ENCODE measurements at regions not wholly inside any gene's neighbourhood (a gene's known extent, or its start where the extent isn't known, plus 50 kb on each side); places are given as distances from the start of the nearest gene placed in this dataset.

DNA sequence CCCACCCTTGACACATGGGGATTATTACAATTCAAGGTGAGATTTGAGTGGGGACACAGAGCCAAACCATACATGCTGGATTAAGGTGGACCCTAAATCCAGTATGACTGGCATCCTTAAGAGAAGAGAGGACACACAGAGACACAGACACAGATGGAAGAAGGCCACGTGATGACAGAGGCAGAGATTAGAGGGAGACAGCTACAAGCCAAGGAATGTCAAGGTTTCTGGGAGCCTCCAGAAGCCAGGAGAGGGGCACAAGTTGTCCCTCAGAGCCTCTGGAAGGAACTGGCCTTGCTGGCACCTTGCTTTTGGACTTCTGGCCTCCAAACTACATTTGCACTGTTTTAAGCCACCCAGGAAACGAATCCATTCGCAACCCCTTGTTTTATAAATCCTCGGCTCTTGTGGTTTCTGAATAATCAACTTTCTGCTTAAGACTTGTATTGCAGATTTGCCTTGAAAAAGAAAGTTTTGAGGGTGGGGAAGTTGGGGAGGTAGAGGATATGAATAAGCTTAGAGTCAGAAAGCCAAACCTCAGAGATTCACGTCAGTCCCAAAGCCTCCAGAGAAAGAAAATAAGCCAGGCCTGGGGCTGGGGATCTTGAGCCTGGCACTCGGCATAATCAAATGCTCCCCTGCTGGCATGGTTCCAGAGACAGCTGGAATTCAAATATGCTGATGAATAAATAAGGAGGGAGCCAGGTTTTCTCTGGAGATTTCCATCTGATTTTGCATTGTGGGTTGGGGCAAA, 224.2 kb upstream of the PWP1 start:
- TF ChIP-seq, protein P1, sequence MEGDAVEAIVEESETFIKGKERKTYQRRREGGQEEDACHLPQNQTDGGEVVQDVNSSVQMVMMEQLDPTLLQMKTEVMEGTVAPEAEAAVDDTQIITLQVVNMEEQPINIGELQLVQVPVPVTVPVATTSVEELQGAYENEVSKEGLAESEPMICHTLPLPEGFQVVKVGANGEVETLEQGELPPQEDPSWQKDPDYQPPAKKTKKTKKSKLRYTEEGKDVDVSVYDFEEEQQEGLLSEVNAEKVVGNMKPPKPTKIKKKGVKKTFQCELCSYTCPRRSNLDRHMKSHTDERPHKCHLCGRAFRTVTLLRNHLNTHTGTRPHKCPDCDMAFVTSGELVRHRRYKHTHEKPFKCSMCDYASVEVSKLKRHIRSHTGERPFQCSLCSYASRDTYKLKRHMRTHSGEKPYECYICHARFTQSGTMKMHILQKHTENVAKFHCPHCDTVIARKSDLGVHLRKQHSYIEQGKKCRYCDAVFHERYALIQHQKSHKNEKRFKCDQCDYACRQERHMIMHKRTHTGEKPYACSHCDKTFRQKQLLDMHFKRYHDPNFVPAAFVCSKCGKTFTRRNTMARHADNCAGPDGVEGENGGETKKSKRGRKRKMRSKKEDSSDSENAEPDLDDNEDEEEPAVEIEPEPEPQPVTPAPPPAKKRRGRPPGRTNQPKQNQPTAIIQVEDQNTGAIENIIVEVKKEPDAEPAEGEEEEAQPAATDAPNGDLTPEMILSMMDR (IDR thresholded peaks at IDR 0.05), result no peak
- H3K4me3 ChIP-seq, result no peak overlapping the region
- no peak overlapping the region for H3K27ac ChIP-seq
- H3K4me1 ChIP-seq, result no peaks in the 10 kb centered on the region
- H3K9me3 ChIP-seq, result no peaks in the 10 kb centered on the region
- H3K36me3 ChIP-seq, result no peaks in the 10 kb centered on the region
- no peaks in the 10 kb centered on the region for H3K27me3 ChIP-seq
- intact Hi-C loops (cut with DNase I), result no loop called here
- no peak for DNase-seq
- no peak overlapping the region for H3K9ac ChIP-seq (ENCODE audit: low read depth in 2 of 2, low read length in 2 of 2)

DNA sequence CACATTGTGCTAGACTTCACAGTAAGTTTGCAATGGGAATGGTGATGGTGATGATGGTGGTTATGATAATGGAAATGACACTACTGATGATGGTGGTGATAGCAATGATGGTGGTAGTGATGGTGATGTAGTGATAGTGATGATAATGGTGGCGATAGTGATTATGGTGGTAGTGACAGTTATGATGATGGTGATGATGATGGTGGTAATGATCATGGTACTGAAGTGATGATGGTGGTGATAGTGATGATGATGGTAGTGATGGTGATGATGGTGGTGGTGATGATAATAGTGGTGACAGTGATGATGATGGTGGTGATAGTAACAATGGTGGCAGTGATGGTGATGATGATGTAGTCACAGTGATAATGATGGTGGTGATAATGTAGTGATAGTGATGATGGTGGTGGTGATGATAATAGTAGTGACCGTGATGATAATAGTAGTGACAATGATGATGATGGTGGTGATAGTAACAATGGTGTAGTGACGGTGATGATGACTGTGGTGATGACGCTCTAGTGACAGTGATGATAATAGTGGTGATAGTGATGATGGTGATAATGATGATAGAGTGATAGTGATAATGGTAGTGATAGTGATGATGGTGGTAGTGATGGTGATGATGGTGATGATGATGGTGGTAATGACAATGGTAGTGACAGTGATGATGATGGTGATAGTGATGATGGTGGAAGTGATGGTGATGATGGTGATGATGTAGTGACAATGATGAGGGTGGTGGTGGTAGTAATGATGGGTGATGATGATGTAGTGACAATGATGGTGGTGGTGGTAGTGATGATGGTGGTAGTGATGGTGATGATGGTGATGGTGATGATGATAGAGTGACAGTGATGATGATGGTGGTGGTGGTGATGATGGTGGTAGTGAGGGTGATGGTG, 222.9 kb upstream of the PWP1 start:
- H3K4me3 ChIP-seq, result no peak overlapping the region
- TF ChIP-seq, protein P1 (IDR thresholded peaks at IDR 0.05), result no peak
- intact Hi-C loops (cut with DNase I), result no loop called here
- no peak for DNase-seq
- H3K9me3 ChIP-seq, result no peaks in the 10 kb centered on the region
- H3K9ac ChIP-seq (ENCODE audit: low read depth in 2 of 2, low read length in 2 of 2), result no peak overlapping the region
- H3K27ac ChIP-seq, result no peak overlapping the region
- no peaks in the 10 kb centered on the region for H3K27me3 ChIP-seq
- no peaks in the 10 kb centered on the region for H3K4me1 ChIP-seq
- H3K36me3 ChIP-seq, result no peaks in the 10 kb centered on the region

DNA sequence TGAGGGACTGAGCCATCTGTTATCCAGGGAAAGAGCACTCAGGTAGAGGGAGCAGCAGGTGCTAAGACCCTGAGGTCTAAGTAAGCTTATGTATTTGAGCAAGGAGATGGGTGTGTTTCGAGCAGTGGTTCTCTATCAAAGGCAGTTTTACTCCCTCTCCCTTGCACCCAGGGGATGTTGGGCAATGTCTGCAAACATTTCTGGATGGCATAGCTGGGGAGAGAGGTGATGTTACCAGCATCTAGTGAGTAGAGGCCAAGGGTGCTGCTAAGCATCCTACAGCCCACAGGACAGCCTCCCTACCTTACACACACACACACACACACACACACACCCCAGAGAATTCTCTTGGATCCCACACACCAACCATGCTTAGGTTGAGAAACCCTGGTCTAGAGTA, 221.0 kb upstream of the PWP1 start:
- Histone ChIP-seq H3K9ac (ENCODE audit: low read depth in 2 of 2, low read length in 2 of 2) (no peak overlapping the region), H3K27ac (no peak overlapping the region), H3K36me3 (no peaks in the 10 kb centered on the region), H3K9me3 (no peaks in the 10 kb centered on the region), H3K4me3 (no peak overlapping the region), H3K27me3 (no peaks in the 10 kb centered on the region), H3K4me1 (no peaks in the 10 kb centered on the region)
- TF ChIP-seq, protein P1 (IDR thresholded peaks at IDR 0.05), result no peak
- no peak for DNase-seq
- intact Hi-C loops (cut with DNase I), result no loop called here

DNA sequence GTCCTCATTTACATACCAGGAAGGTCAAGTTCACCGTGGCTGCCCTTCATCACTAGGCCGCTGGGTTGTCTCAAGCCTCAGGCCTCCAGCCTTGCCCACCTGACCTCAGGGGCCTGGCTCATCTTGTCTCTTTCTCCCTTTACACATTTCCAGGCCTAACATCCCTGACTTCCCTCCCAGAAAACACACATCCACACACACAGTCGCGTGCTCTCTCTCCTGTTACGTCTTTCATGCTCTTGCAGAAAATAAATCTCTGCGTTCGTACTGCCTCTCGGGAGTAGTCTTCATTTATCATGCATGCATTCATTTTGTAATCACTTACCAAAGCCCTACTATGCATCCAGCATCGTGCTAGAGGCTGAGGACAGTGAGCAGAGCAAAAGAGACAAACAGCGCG, 220.0 kb upstream of the PWP1 start:
- Histone ChIP-seq H3K27ac (no peak overlapping the region), H3K36me3 (no peaks in the 10 kb centered on the region), H3K4me1 (no peaks in the 10 kb centered on the region), H3K4me3 (no peak overlapping the region), H3K9ac (ENCODE audit: low read depth in 2 of 2, low read length in 2 of 2) (no peak overlapping the region), H3K27me3 (no peaks in the 10 kb centered on the region), H3K9me3 (no peaks in the 10 kb centered on the region)
- TF ChIP-seq, protein P1 (IDR thresholded peaks at IDR 0.05), result no peak
- DNase-seq, result no peak
- intact Hi-C loops (cut with DNase I), result no loop called here

DNA sequence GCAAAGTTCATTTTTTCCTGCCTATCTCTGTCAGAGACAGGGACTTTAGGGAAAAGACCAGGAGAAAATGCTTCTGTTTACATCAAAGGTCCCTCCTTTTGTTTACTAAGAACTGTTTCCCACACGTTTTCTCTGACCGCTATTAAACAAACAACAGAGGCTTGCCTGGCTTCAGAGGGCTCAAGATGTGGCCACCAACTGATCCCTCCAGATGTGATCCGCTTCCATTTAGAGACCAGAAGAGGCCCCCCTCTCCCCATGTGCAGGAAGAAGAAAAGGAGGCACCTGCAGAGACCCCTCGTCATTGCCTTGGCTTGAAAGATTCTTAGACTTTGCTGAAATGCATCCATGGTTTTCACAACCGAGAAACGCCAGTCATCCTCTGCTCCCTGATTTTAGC, 217.9 kb upstream of the PWP1 start:
- intact Hi-C loops (cut with DNase I), result no loop called here
- TF ChIP-seq, protein P1 (IDR thresholded peaks at IDR 0.05), result no peak
- no peaks in the 10 kb centered on the region for H3K36me3 ChIP-seq
- H3K27me3 ChIP-seq, result no peaks in the 10 kb centered on the region
- H3K9me3 ChIP-seq, result no peaks in the 10 kb centered on the region
- H3K9ac ChIP-seq (ENCODE audit: low read depth in 2 of 2, low read length in 2 of 2), result no peak overlapping the region
- no peak overlapping the region for H3K27ac ChIP-seq
- no peak overlapping the region for H3K4me3 ChIP-seq
- H3K4me1 ChIP-seq, result no peaks in the 10 kb centered on the region
- DNase-seq, result no peak
